Liver (tissue), 8 donors: ENCODE measurements at regions not wholly inside any gene's neighbourhood (a gene's known extent, or its start where the extent isn't known, plus 50 kb on each side); places are given as distances from the start of the nearest gene placed in this dataset.

ENCODE experiments used
- DNase-seq: peaks from one replicate; pipeline ENCODE4 v3.0.0-alpha.2; 2017; ENCODE audit warnings: low spot score
- H3K27ac ChIP-seq, 2 donors: one replicate each; pipeline ENCODE4 v1.7.0; 2013; ENCODE audit warnings: inconsistent platforms in 2 of 2, low read length in 2 of 2, control low read depth in 1 of 2, low read depth in 1 of 2, mild to moderate bottlenecking in 1 of 2
- H3K27me3 ChIP-seq, 4 donors: one replicate each; pipeline versions ENCODE4 v1.6.1 to v1.7.0; 2013; ENCODE audit warnings: low read length in 3 of 4, inconsistent platforms in 1 of 4, mild to moderate bottlenecking in 1 of 4, moderate library complexity in 1 of 4; ENCODE audit not compliant: control insufficient read depth in 4 of 4, insufficient read depth in 4 of 4
- H3K36me3 ChIP-seq, 4 donors: one replicate each; pipeline versions ENCODE4 v1.6.1 to v1.7.0; 2013; ENCODE audit warnings: low read length in 3 of 4, mild to moderate bottlenecking in 3 of 4, low read depth in 1 of 4, moderate library complexity in 1 of 4; ENCODE audit not compliant: control insufficient read depth in 4 of 4, insufficient read depth in 3 of 4
- H3K4me1 ChIP-seq, 4 donors: one replicate each; pipeline versions ENCODE4 v1.6.1 to v1.7.0; 2013; ENCODE audit warnings: low read length in 3 of 4, mild to moderate bottlenecking in 3 of 4, moderate library complexity in 1 of 4; ENCODE audit not compliant: control insufficient read depth in 4 of 4, insufficient read depth in 4 of 4
- H3K4me3 ChIP-seq, 3 donors: one replicate each; pipeline versions ENCODE4 v1.6.1 to v1.7.0; 2013; ENCODE audit warnings: low read length in 3 of 3, control low read depth in 1 of 3, low read depth in 1 of 3, mild to moderate bottlenecking in 1 of 3
- H3K9ac ChIP-seq, 2 donors: one replicate each; pipeline ENCODE4 v1.7.0; 2013; ENCODE audit warnings: low read length in 2 of 2, mild to moderate bottlenecking in 2 of 2, moderate library complexity in 2 of 2, control low read depth in 1 of 2, low read depth in 1 of 2
- H3K9me3 ChIP-seq, 4 donors: one replicate each; pipeline versions ENCODE4 v1.6.1 to v1.7.0; 2013; ENCODE audit warnings: low read length in 3 of 4; ENCODE audit not compliant: control insufficient read depth in 4 of 4
- ATF3 ChIP-seq: IDR thresholded peaks from 2 replicates; pipeline ENCODE4 v1.6.1; 2016; ENCODE audit warnings: antibody characterized with exemption
- CTCF ChIP-seq: fragments of 150-350 bp; IDR thresholded peaks from 2 replicates; pipeline ENCODE4 v1.5.1; 2017; ENCODE audit warnings: improper control_type of control experiment, low read depth, low read length; ENCODE audit not compliant: missing input control
- EGR1 ChIP-seq, 2 donors: IDR thresholded peaks; 2 replicates each; pipeline ENCODE4 v1.6.1; 2016 to 2018; ENCODE audit warnings: antibody characterized with exemption in 2 of 2, low read depth in 2 of 2
- FOXA1 ChIP-seq: IDR thresholded peaks from 2 replicates; pipeline ENCODE4 v1.6.1; 2016; ENCODE audit warnings: antibody characterized with exemption
- FOXA2 ChIP-seq: IDR thresholded peaks from 2 replicates; pipeline ENCODE4 v1.6.1; 2016; ENCODE audit warnings: antibody characterized with exemption
- NR2F2 ChIP-seq: IDR thresholded peaks from 2 replicates; pipeline ENCODE4 v1.6.1; 2016; ENCODE audit warnings: antibody characterized with exemption
- RXRA ChIP-seq, 2 donors: IDR thresholded peaks; 2 replicates each; pipeline ENCODE4 v1.6.1; 2017 to 2018; ENCODE audit warnings: antibody characterized with exemption in 2 of 2, mild to moderate bottlenecking in 1 of 2
- SP1 ChIP-seq: IDR thresholded peaks from 2 replicates; pipeline ENCODE4 v1.6.1; 2018; ENCODE audit warnings: antibody characterized with exemption, mild to moderate bottlenecking
- YY1 ChIP-seq: IDR thresholded peaks from 2 replicates; pipeline ENCODE4 v1.6.1; 2016; ENCODE audit warnings: antibody characterized with exemption, mild to moderate bottlenecking
- ZBTB33 ChIP-seq: IDR thresholded peaks from 2 replicates; pipeline ENCODE4 v1.6.1; 2016; ENCODE audit warnings: antibody characterized with exemption
- WGBS: extraction: QIAGEN DNeasy Blood & Tissue Kit; methylation state at CpG from one replicate; pipeline ENCODE4 v1.1.7; 2013; 5-methylcytosine and 5-hydroxymethylcytosine counted together
- donor health status: healthy.
- donor health status: healthy.
- donor health status: healthy.
- donor health status: healthy.
- donor health status: healthy.

DNA sequence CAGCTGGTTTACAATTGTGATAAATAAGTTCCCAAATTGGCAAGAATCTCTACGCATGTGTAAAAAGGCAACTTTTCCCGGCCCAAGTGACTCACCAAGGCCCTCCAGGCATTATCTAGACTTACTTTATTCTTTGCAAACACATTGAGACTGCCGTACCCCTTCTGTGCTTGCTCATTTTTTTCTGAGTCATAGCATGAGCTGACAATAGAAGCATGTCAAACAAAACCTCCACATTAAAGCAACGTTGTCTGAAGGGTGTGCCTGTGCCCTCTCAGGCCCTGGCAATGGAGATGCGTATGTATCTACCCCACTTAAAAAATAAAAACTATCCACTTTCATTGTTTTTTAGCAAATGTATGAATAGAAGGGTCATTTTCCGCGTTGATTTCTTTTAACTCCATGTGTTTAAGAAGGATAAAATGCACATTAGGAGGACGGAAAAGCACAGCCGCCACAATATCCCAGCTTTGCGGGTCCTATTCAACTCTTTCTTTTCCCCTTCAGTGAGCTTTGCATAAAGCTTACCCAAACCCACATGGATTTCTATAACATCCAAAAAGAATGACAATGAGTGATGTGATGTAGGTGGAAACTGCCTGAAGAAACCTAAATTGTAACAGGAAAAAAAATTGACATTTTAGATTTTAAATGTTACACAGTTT, 298.2 kb downstream of the CDCA7 start:
- no peaks in the 10 kb centered on the region for H3K27me3 ChIP-seq
- WGBS = 82% methylated on average over 10 of the region's 10 CpGs
- no peak overlapping the region for H3K4me3 ChIP-seq
- no peak for DNase-seq
- TF ChIP-seq FOXA2 = no peak
- TF ChIP-seq ZBTB33 = no peak
- no peak for TF ChIP-seq RXRA (IDR thresholded peaks at IDR 0.05)
- TF ChIP-seq NR2F2 = no peak
- no peak for TF ChIP-seq ATF3
- no peak for TF ChIP-seq FOXA1
- TF ChIP-seq CTCF = no peak
- no peak for TF ChIP-seq SP1
- TF ChIP-seq YY1 = no peak
- peaks cover 0 to 1% (median 0%) of the 10 kb centered on the region in 4 donors for H3K9me3 ChIP-seq
- H3K9ac ChIP-seq = no peak overlapping the region
- H3K36me3 ChIP-seq = no peaks in the 10 kb centered on the region
- H3K4me1 ChIP-seq = no peaks in the 10 kb centered on the region
- no peak overlapping the region for H3K27ac ChIP-seq

GRCh38 chr2:173653432-173653805, 298.7 kb downstream of the CDCA7 start:
- WGBS = 94% methylated on average over 6 of the region's 6 CpGs
- no peak overlapping the region for H3K27ac ChIP-seq

More at GRCh38 chr2:173653432-173653805, 298.7 kb downstream of the CDCA7 start:
- DNase-seq = no peak
- H3K27me3 ChIP-seq = no peaks in the 10 kb centered on the region
- H3K9ac ChIP-seq = no peak overlapping the region
- H3K4me1 ChIP-seq = no peaks in the 10 kb centered on the region
- H3K36me3 ChIP-seq = no peaks in the 10 kb centered on the region
- peaks cover 0 to 1% (median 0%) of the 10 kb centered on the region in 4 donors for H3K9me3 ChIP-seq
- TF ChIP-seq EGR1 (IDR thresholded peaks at IDR 0.05; ENCODE audit: low read depth in 2 of 2) = no peak
- no peak for TF ChIP-seq ZBTB33
- TF ChIP-seq RXRA (IDR thresholded peaks at IDR 0.05) = no peak
- no peak for TF ChIP-seq FOXA1
- no peak for TF ChIP-seq FOXA2
- no peak for TF ChIP-seq YY1
- no peak overlapping the region for H3K4me3 ChIP-seq
